Right lobe of liver (tissue), 6 donors: ENCODE measurements at regions not wholly inside any gene's neighbourhood (a gene's known extent, or its start where the extent isn't known, plus 50 kb on each side); places are given as distances from the start of the nearest gene placed in this dataset.

Source experiments
- ATAC-seq, 4 donors: fragments of 200-7000 bp; cut with Tn5 transposase; one replicate each; pipeline ENCODE4 v1.9.1; 2020; ENCODE audit warnings: mild to moderate bottlenecking in 4 of 4, moderate library complexity in 4 of 4
- DNase-seq, 3 donors: peaks; one replicate each; pipeline ENCODE4 v3.0.0-alpha.2; 2020
- H3K27ac ChIP-seq, 3 donors: fragments of 200-600 bp; one replicate each; pipeline ENCODE4 v1.8.0; 2022
- H3K27me3 ChIP-seq, 2 donors: fragments of 200-600 bp; one replicate each; pipeline ENCODE4 v1.8.0; 2022
- H3K36me3 ChIP-seq, 4 donors: fragments of 200-600 bp; sonication (generic) in 1 of 4; one replicate each; pipeline versions ENCODE4 v1.5.1 to v1.8.0; 2017 to 2022; ENCODE audit warnings: control low read depth in 1 of 4
- H3K4me1 ChIP-seq, 4 donors: fragments of 200-600 bp; sonication (generic) in 1 of 4; one replicate each; pipeline versions ENCODE4 v1.5.1 to v1.8.0; 2017 to 2022; ENCODE audit warnings: control low read depth in 1 of 4
- H3K4me3 ChIP-seq, 3 donors: fragments of 200-600 bp; one replicate each; pipeline ENCODE4 v1.8.0; 2022
- H3K9me3 ChIP-seq, 4 donors: fragments of 200-600 bp; sonication (generic) in 1 of 4; one replicate each; pipeline versions ENCODE4 v1.5.1 to v1.8.0; 2017 to 2022; ENCODE audit warnings: control low read depth in 1 of 4
- POLR2A ChIP-seq: fragments of 450-650 bp; IDR thresholded peaks from one replicate; pipeline ENCODE4 v1.6.1; 2017; ENCODE audit warnings: antibody characterized with exemption, mild to moderate bottlenecking
- WGBS: methylation state at CpG from one replicate; pipeline ENCODE4 v1.1.6; 2018; ENCODE audit warnings: low coverage, low lambda C conversion rate; ENCODE audit not compliant: insufficient coverage; ENCODE audit errors: missing lambda C conversion rate; 5-methylcytosine and 5-hydroxymethylcytosine counted together
- intact Hi-C, 2 donors: fragments of 100-400 bp; cut with DNase I; formaldehyde crosslinking; loops; one replicate each; pipeline versions ENCODE4 v1.11.2 to v1.14.1; 2022
- TF ChIP-seq, protein P1 (sequence below), 4 donors: fragments of 200-600 bp in 3 of 4; fragments of 450-650 bp in 1 of 4; IDR thresholded peaks; one replicate each; pipeline versions ENCODE4 v1.5.1 to v1.8.0; 2016 to 2022; ENCODE audit warnings: antibody characterized with exemption in 4 of 4, mild to moderate bottlenecking in 2 of 4
- donor health status: DM: no; HTN: yes; CAD: no.
- donor health status: DM: no; HTN: no; CAD: no.
- donor health status: DM: no; HTN: no; CAD: no.
- donor health status: DM: no; HTN: yes; CAD: no.
- donor health status: DM: no; HTN: yes; CAD: no.

DNA sequence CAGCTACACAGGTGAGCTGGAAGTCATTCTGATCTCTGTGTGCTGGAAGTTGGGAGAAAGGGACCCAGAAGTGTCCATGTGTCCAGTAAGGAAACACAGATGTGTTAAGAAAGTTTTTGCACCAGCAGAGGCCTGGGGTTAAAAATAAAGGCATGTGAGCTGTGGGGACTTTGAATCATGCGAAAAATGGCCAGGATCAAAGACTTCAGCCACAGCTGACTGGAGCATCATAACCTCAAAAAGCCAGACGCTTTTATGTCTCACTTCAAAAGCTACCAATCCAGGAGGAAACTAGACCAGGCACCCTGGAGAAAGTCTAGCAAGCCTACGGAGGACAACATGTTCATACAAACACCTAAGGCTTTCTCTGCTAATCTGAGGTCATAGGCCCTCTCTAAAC is 503.6 kb upstream of the REG3G start:
- Histone ChIP-seq H3K9me3 (no peaks in the 10 kb centered on the region), H3K4me3 (no peak overlapping the region), H3K27me3 (no peaks in the 10 kb centered on the region), H3K4me1 (no peaks in the 10 kb centered on the region), H3K27ac (no peak overlapping the region), H3K36me3 (no peaks in the 10 kb centered on the region)
- 56% methylated on average over 3 of the region's 3 CpGs for WGBS
- ATAC-seq: no peak
- intact Hi-C loops: no loop called here
- no peak for DNase-seq
- TF ChIP-seq, protein P1, sequence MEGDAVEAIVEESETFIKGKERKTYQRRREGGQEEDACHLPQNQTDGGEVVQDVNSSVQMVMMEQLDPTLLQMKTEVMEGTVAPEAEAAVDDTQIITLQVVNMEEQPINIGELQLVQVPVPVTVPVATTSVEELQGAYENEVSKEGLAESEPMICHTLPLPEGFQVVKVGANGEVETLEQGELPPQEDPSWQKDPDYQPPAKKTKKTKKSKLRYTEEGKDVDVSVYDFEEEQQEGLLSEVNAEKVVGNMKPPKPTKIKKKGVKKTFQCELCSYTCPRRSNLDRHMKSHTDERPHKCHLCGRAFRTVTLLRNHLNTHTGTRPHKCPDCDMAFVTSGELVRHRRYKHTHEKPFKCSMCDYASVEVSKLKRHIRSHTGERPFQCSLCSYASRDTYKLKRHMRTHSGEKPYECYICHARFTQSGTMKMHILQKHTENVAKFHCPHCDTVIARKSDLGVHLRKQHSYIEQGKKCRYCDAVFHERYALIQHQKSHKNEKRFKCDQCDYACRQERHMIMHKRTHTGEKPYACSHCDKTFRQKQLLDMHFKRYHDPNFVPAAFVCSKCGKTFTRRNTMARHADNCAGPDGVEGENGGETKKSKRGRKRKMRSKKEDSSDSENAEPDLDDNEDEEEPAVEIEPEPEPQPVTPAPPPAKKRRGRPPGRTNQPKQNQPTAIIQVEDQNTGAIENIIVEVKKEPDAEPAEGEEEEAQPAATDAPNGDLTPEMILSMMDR (IDR thresholded peaks at IDR 0.05): no peak
- no peak for TF ChIP-seq POLR2A

DNA sequence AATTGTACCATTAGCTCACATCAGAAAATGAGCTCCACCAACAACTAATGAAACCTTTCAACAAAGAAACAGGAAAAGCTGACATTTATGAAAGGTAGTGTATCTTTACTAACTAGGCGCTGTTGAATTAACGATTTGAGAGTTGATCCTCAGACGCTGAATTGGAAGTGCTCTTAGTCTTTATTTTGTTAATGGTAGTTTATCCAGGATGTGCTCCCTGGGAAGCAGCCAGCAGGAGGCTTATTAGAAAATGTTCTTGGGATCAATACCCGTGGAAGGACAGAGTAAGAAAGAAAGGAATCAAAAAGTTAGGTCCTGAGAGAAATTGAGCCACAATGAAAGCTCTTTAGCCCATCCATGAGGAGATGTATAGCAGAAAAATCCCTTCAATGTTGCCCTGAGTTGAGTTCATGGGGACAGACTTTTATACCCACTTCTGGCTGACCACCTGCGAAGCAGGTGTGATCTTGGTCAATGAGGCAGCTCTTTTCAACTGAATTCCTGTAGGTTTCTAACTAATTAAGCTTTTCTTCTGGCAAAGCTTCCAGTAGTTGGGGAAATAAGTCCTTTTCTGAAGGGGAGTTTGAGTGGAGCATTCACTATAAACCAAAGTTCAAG is 492.6 kb upstream of the REG3G start:
- 43% methylated on average over 5 of the region's 5 CpGs for WGBS
- Histone ChIP-seq H3K9me3 (no peaks in the 10 kb centered on the region), H3K27me3 (no peaks in the 10 kb centered on the region), H3K4me1 (no peaks in the 10 kb centered on the region), H3K27ac (no peak overlapping the region), H3K4me3 (no peak overlapping the region), H3K36me3 (no peaks in the 10 kb centered on the region)
- intact Hi-C loops: no loop called here
- no peak for TF ChIP-seq POLR2A
- TF ChIP-seq, protein P1 (IDR thresholded peaks at IDR 0.05): no peak
- no peak for ATAC-seq
- no peak for DNase-seq

DNA sequence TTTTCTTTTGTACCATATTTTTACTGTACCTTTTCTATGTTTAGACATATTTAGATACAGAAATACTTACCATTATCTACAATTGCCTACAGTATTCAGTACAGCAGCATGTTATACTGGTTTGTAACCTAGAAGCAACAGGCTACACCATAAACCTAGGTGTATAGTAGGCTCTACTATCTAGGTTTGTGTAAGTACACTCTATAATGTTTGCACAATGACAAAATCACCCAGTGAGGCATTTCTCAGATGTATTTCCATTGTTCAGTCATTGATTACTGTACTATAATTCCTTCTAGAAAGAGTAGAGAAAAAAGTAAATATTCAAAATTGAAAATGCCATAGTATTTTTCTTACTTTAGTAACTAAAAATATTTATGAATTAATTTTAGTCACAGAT is 490.1 kb upstream of the REG3G start:
- Histone ChIP-seq H3K4me1 (no peaks in the 10 kb centered on the region), H3K4me3 (no peak overlapping the region), H3K27me3 (no peaks in the 10 kb centered on the region), H3K27ac (no peak overlapping the region), H3K36me3 (no peaks in the 10 kb centered on the region), H3K9me3 (no peaks in the 10 kb centered on the region)
- TF ChIP-seq, protein P1 (IDR thresholded peaks at IDR 0.05): no peak
- TF ChIP-seq POLR2A: no peak
- intact Hi-C loops: no loop called here
- ATAC-seq (no peak), DNase-seq (no peak)

- Histone ChIP-seq H3K27me3 (no peaks in the 10 kb centered on the region), H3K9me3 (no peaks in the 10 kb centered on the region), H3K27ac (no peak overlapping the region), H3K4me1 (no peaks in the 10 kb centered on the region), H3K36me3 (no peaks in the 10 kb centered on the region), H3K4me3 (no peak overlapping the region)
- intact Hi-C loops: no loop called here
- DNase-seq (no peak), ATAC-seq (no peak)
- TF ChIP-seq POLR2A: no peak
- TF ChIP-seq, protein P1 (IDR thresholded peaks at IDR 0.05): no peak
- 100% methylated on average over 1 of the region's 1 CpG for WGBS
Measured at GRCh38 chr2:78538322-78538721, 487.2 kb upstream of the REG3G start.

DNA sequence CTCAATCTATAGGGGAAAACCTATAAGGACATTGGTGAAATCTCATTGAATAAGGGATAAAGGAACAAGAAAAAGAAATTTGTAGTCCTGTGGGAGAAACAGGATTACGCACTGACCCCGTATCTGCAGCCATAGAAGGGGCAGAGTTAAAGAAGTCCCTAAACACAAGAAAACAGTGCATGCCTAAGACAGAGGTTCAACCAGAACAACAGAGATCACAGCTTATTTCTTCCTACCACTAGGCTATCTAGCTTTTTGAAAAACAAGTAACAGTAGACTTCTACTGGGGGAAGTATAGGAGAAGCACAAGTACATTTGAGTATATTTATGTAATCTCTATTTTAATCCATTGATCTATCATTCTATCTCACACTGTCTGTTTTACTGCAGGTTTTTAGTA is 485.2 kb upstream of the REG3G start:
- Histone ChIP-seq H3K27ac (no peak overlapping the region), H3K9me3 (no peaks in the 10 kb centered on the region), H3K4me1 (no peaks in the 10 kb centered on the region), H3K36me3 (no peaks in the 10 kb centered on the region), H3K4me3 (no peak overlapping the region), H3K27me3 (no peaks in the 10 kb centered on the region)
- intact Hi-C loops: no loop called here
- TF ChIP-seq, protein P1 (IDR thresholded peaks at IDR 0.05): no peak
- no peak for TF ChIP-seq POLR2A
- 72% methylated on average over 2 of the region's 2 CpGs for WGBS
- DNase-seq (no peak), ATAC-seq (no peak)
